ENCODE measurements at regions not wholly inside any gene's neighbourhood (a gene's known extent, or its start where the extent isn't known, plus 50 kb on each side); places are given as distances from the start of the nearest gene placed in this dataset.

DNA sequence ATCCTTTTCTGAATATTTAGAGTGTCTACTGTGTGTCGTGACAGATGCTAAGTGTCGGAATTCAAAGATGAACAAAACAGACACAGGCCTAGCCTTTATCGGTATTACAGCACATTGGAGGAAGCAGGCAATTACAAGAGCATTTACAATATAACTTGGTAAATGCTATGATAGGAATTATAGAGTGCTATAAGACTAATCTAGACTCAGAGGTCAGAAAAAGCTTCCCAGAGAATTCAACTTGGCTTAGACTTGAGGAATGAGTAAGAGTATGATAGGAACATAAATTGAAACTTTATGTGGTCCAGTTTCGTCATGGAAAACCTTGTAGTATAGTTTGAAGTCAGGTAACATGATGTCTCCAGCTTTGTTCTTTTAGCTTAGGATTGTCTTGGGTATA, 395.7 kb upstream of the FAT3 start:
- CTCF ChIA-PET: no interaction called here

DNA sequence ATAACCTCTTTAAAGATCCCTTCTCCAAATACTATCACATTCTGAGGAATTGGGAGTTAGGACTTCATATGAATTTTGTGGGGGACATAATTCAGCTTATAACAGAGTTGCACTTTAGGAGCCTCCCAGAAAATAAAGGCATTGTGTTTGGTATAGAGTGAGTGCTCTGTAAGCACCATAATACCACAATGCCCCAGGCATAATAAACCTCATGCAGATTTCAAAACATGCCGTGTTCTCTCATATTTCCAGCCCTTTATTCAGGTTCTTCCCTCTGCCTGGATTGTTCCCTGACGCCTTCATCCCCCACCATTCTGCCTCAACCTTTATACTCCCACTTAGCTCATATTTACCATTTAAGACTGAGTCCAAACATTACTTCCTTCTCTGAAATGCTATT, 398.8 kb upstream of the FAT3 start:
- Histone ChIP-seq H3K27me3 (ENCODE audit: insufficient read depth) (no peaks in the 10 kb centered on the region), H3F3A (replicated peaks; ENCODE audit: insufficient read depth) (no peaks in the 10 kb centered on the region), H4K20me1 (ENCODE audit: insufficient read depth) (no peaks in the 10 kb centered on the region), H3K79me2 (ENCODE audit: insufficient read depth) (no peaks in the 10 kb centered on the region), H3K9ac (no peak overlapping the region), H3K4me3 (ENCODE audit: low read depth in 2 of 2, low read length in 1 of 2) (no peak overlapping the region), H3K27ac (ENCODE audit: low read depth in 2 of 2, low read length in 1 of 2) (no peak overlapping the region), H3K9me2 (no peaks in the 10 kb centered on the region; the same call in 1 of the 2 replicates), H3K4me2 (no peak overlapping the region), H3K4me1 (ENCODE audit: control insufficient read depth in 1 of 2, insufficient read depth in 2 of 2, low read depth in 1 of 2, low read length in 1 of 2) (no peaks in the 10 kb centered on the region; a peak in 1 of 4 replicates), H3K36me3 (replicated peaks in 1 of 2; ENCODE audit: control insufficient read depth in 1 of 2, insufficient read depth in 2 of 2, low read length in 1 of 2) (no peaks in the 10 kb centered on the region), H3K9me3 (no peaks in the 10 kb centered on the region), H2AFZ (ENCODE audit: low read depth) (no peak overlapping the region)
- no peak for DNase-seq
- POLR2A ChIA-PET: no interaction called here
- WGBS (ENCODE audit: low lambda C conversion rate): 47% methylated on average over 2 of the region's 2 CpGs
- CTCF ChIA-PET: interaction anchor here (1.1 kb wide), 1 partner anchor 24 kb away, joined by 3 read pairs; no protein-coding TSS in a partner anchor
- TF ChIP-seq MXI1 (IDR thresholded peaks at IDR 0.05; ENCODE audit: low read depth, low read length) (no peak), JUND (IDR thresholded peaks at IDR 0.05) (no peak), FOXJ3 (CRISPR knock-in tag; IDR thresholded peaks at IDR 0.05) (no peak), FOXM1 (IDR thresholded peaks at IDR 0.05; ENCODE audit: low read depth) (no peak), RAD21 (IDR thresholded peaks at IDR 0.05; ENCODE audit: low read length) (no peak), CHD2 (IDR thresholded peaks at IDR 0.05; ENCODE audit: low read length, partially characterized antibody) (no peak), FOSL2 (IDR thresholded peaks at IDR 0.05; ENCODE audit: borderline replicate concordance, low read depth) (no peak), TEAD4 (IDR thresholded peaks at IDR 0.05; ENCODE audit: borderline replicate concordance, insufficient read depth) (no peak), RFX5 (IDR thresholded peaks at IDR 0.05; ENCODE audit: low read length) (no peak), EZH2phosphoT487 (IDR thresholded peaks at IDR 0.05; ENCODE audit: borderline replicate concordance, low read depth) (no peak), EP300 (IDR thresholded peaks at IDR 0.05; ENCODE audit: borderline replicate concordance in 1 of 2, low read depth in 1 of 2, low read length in 1 of 2) (no peak)
- TF ChIP-seq, protein P1, sequence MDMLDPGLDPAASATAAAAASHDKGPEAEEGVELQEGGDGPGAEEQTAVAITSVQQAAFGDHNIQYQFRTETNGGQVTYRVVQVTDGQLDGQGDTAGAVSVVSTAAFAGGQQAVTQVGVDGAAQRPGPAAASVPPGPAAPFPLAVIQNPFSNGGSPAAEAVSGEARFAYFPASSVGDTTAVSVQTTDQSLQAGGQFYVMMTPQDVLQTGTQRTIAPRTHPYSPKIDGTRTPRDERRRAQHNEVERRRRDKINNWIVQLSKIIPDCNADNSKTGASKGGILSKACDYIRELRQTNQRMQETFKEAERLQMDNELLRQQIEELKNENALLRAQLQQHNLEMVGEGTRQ (IDR thresholded peaks at IDR 0.05; ENCODE audit: borderline replicate concordance, low read depth, low read length): no peak
- TF ChIP-seq, protein P2, sequence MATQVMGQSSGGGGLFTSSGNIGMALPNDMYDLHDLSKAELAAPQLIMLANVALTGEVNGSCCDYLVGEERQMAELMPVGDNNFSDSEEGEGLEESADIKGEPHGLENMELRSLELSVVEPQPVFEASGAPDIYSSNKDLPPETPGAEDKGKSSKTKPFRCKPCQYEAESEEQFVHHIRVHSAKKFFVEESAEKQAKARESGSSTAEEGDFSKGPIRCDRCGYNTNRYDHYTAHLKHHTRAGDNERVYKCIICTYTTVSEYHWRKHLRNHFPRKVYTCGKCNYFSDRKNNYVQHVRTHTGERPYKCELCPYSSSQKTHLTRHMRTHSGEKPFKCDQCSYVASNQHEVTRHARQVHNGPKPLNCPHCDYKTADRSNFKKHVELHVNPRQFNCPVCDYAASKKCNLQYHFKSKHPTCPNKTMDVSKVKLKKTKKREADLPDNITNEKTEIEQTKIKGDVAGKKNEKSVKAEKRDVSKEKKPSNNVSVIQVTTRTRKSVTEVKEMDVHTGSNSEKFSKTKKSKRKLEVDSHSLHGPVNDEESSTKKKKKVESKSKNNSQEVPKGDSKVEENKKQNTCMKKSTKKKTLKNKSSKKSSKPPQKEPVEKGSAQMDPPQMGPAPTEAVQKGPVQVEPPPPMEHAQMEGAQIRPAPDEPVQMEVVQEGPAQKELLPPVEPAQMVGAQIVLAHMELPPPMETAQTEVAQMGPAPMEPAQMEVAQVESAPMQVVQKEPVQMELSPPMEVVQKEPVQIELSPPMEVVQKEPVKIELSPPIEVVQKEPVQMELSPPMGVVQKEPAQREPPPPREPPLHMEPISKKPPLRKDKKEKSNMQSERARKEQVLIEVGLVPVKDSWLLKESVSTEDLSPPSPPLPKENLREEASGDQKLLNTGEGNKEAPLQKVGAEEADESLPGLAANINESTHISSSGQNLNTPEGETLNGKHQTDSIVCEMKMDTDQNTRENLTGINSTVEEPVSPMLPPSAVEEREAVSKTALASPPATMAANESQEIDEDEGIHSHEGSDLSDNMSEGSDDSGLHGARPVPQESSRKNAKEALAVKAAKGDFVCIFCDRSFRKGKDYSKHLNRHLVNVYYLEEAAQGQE (IDR thresholded peaks at IDR 0.05; ENCODE audit: low read depth, low read length): no peak
- TF ChIP-seq, protein P3, sequence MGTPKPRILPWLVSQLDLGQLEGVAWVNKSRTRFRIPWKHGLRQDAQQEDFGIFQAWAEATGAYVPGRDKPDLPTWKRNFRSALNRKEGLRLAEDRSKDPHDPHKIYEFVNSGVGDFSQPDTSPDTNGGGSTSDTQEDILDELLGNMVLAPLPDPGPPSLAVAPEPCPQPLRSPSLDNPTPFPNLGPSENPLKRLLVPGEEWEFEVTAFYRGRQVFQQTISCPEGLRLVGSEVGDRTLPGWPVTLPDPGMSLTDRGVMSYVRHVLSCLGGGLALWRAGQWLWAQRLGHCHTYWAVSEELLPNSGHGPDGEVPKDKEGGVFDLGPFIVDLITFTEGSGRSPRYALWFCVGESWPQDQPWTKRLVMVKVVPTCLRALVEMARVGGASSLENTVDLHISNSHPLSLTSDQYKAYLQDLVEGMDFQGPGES (IDR thresholded peaks at IDR 0.05; ENCODE audit: low read depth, low read length): no peak
- TF ChIP-seq, protein P4, sequence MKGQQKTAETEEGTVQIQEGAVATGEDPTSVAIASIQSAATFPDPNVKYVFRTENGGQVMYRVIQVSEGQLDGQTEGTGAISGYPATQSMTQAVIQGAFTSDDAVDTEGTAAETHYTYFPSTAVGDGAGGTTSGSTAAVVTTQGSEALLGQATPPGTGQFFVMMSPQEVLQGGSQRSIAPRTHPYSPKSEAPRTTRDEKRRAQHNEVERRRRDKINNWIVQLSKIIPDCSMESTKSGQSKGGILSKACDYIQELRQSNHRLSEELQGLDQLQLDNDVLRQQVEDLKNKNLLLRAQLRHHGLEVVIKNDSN (IDR thresholded peaks at IDR 0.05; ENCODE audit: borderline replicate concordance, low read depth): no peak
- TF ChIP-seq, protein P5, sequence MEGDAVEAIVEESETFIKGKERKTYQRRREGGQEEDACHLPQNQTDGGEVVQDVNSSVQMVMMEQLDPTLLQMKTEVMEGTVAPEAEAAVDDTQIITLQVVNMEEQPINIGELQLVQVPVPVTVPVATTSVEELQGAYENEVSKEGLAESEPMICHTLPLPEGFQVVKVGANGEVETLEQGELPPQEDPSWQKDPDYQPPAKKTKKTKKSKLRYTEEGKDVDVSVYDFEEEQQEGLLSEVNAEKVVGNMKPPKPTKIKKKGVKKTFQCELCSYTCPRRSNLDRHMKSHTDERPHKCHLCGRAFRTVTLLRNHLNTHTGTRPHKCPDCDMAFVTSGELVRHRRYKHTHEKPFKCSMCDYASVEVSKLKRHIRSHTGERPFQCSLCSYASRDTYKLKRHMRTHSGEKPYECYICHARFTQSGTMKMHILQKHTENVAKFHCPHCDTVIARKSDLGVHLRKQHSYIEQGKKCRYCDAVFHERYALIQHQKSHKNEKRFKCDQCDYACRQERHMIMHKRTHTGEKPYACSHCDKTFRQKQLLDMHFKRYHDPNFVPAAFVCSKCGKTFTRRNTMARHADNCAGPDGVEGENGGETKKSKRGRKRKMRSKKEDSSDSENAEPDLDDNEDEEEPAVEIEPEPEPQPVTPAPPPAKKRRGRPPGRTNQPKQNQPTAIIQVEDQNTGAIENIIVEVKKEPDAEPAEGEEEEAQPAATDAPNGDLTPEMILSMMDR (IDR thresholded peaks at IDR 0.05): no peak
- TF ChIP-seq, protein P6, sequence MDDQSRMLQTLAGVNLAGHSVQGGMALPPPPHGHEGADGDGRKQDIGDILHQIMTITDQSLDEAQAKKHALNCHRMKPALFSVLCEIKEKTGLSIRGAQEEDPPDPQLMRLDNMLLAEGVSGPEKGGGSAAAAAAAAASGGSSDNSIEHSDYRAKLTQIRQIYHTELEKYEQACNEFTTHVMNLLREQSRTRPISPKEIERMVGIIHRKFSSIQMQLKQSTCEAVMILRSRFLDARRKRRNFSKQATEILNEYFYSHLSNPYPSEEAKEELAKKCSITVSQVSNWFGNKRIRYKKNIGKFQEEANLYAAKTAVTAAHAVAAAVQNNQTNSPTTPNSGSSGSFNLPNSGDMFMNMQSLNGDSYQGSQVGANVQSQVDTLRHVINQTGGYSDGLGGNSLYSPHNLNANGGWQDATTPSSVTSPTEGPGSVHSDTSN (IDR thresholded peaks at IDR 0.05): no peak

More for the DNA sequence above, 395.7 kb upstream of the FAT3 start:
- no peak for DNase-seq
- no peaks in the 10 kb centered on the region for H4K20me1 ChIP-seq (ENCODE audit: insufficient read depth)
- H3K9me2 ChIP-seq: no peaks in the 10 kb centered on the region; the same call in 1 of the 2 replicates
- no peaks in the 10 kb centered on the region for H3K36me3 ChIP-seq (replicated peaks in 1 of 2; ENCODE audit: control insufficient read depth in 1 of 2, insufficient read depth in 2 of 2, low read length in 1 of 2)
- no peak overlapping the region for H3K9ac ChIP-seq
- POLR2A ChIA-PET: no interaction called here
- no peak for TF ChIP-seq SIN3A (IDR thresholded peaks at IDR 0.05; ENCODE audit: borderline replicate concordance, low read depth, low read length)
- TF ChIP-seq ELF1 (IDR thresholded peaks at IDR 0.05): no peak
- no peak overlapping the region for H3K4me2 ChIP-seq
- no peak overlapping the region for H2AFZ ChIP-seq (ENCODE audit: low read depth)
- WGBS (ENCODE audit: low lambda C conversion rate): 75% methylated on average over 4 of the region's 4 CpGs
- no peaks in the 10 kb centered on the region for H3K9me3 ChIP-seq
- H3F3A ChIP-seq (replicated peaks; ENCODE audit: insufficient read depth): no peaks in the 10 kb centered on the region
- H3K4me1 ChIP-seq (ENCODE audit: control insufficient read depth in 1 of 2, insufficient read depth in 2 of 2, low read depth in 1 of 2, low read length in 1 of 2): no peaks in the 10 kb centered on the region; a peak in 1 of 4 replicates
- H3K79me2 ChIP-seq (ENCODE audit: insufficient read depth): no peaks in the 10 kb centered on the region
- no peaks in the 10 kb centered on the region for H3K27me3 ChIP-seq (ENCODE audit: insufficient read depth)
- H3K4me3 ChIP-seq (ENCODE audit: low read depth in 2 of 2, low read length in 1 of 2): no peak overlapping the region
- H3K27ac ChIP-seq (ENCODE audit: low read depth in 2 of 2, low read length in 1 of 2): no peak overlapping the region

Measured in SK-N-SH (cell line).